ENCODE measurements at regions not wholly inside any gene's neighbourhood (a gene's known extent, or its start where the extent isn't known, plus 50 kb on each side); places are given as distances from the start of the nearest gene placed in this dataset.

- H3K36me3 ChIP-seq (ENCODE audit: control insufficient read depth, low read length) = no peaks in the 10 kb centered on the region
- no peaks in the 10 kb centered on the region for H3K9me3 ChIP-seq (ENCODE audit: control insufficient read depth, insufficient read depth, low read length)
- H4K20me1 ChIP-seq (ENCODE audit: control insufficient read depth, insufficient read depth, low read depth, low read length) = no peaks in the 10 kb centered on the region
- TF ChIP-seq CTCF (IDR thresholded peaks at IDR 0.05; ENCODE audit: low read depth, low read length, poor library complexity, severe bottlenecking) (no peak), EZH2phosphoT487 (IDR thresholded peaks at IDR 0.05; ENCODE audit: borderline replicate concordance, low read length) (no peak)
- H3K79me2 ChIP-seq (ENCODE audit: control insufficient read depth, low read length) = no peaks in the 10 kb centered on the region
- H3K27me3 ChIP-seq (ENCODE audit: control insufficient read depth, low read length) = no peaks in the 10 kb centered on the region
- no peaks in the 10 kb centered on the region for H3K4me1 ChIP-seq (ENCODE audit: control insufficient read depth, low read length)
- H3K9me2 ChIP-seq (replicated peaks; ENCODE audit: control insufficient read depth, low read length) = no peaks in the 10 kb centered on the region
- no peak overlapping the region for H3K4me2 ChIP-seq (ENCODE audit: low read length)
- no peak overlapping the region for H3K4me3 ChIP-seq (ENCODE audit: low read length)
- no peak overlapping the region for H3K27ac ChIP-seq (ENCODE audit: low read depth, low read length)
- H3F3A ChIP-seq (ENCODE audit: control insufficient read depth, insufficient read depth) = no peaks in the 10 kb centered on the region
These were observed 54.4 kb upstream of the GPR174 start for GRCh38 chrX:79089896-79090584.

- Histone ChIP-seq H3K9me2 (replicated peaks; ENCODE audit: control insufficient read depth, low read length) (no peaks in the 10 kb centered on the region), H3K27ac (ENCODE audit: low read depth, low read length) (no peak overlapping the region), H3K4me2 (ENCODE audit: low read length) (no peak overlapping the region), H3K79me2 (ENCODE audit: control insufficient read depth, low read length) (no peaks in the 10 kb centered on the region), H3K4me3 (ENCODE audit: low read length) (no peak overlapping the region), H3K27me3 (ENCODE audit: control insufficient read depth, low read length) (no peaks in the 10 kb centered on the region), H4K20me1 (ENCODE audit: control insufficient read depth, insufficient read depth, low read depth, low read length) (no peaks in the 10 kb centered on the region), H3K36me3 (ENCODE audit: control insufficient read depth, low read length) (no peaks in the 10 kb centered on the region), H3F3A (ENCODE audit: control insufficient read depth, insufficient read depth) (no peaks in the 10 kb centered on the region), H3K9me3 (ENCODE audit: control insufficient read depth, insufficient read depth, low read length) (no peaks in the 10 kb centered on the region), H3K4me1 (ENCODE audit: control insufficient read depth, low read length) (no peaks in the 10 kb centered on the region)
- TF ChIP-seq CTCF (IDR thresholded peaks at IDR 0.05; ENCODE audit: low read depth, low read length, poor library complexity, severe bottlenecking) = no peak
- no peak for TF ChIP-seq EZH2phosphoT487 (IDR thresholded peaks at IDR 0.05; ENCODE audit: borderline replicate concordance, low read length)
These were observed 50.2 kb upstream of the GPR174 start for GRCh38 chrX:79094075-79094832.
